Fibroblast of skin of back (primary cell): ENCODE measurements at regions not wholly inside any gene's neighbourhood (a gene's known extent, or its start where the extent isn't known, plus 50 kb on each side); places are given as distances from the start of the nearest gene placed in this dataset.
A peak's percentile ranks its signal among the peaks of the same experiment; 100 is the strongest.

Experiments used
- DNase-seq: peaks from one replicate; pipeline ENCODE4 v3.0.0-alpha.2; 2013

GRCh38 chr10:31709028-31709427 is 219.6 kb downstream of the ARHGAP12 start:
- DNase-seq, result no peak

DNA sequence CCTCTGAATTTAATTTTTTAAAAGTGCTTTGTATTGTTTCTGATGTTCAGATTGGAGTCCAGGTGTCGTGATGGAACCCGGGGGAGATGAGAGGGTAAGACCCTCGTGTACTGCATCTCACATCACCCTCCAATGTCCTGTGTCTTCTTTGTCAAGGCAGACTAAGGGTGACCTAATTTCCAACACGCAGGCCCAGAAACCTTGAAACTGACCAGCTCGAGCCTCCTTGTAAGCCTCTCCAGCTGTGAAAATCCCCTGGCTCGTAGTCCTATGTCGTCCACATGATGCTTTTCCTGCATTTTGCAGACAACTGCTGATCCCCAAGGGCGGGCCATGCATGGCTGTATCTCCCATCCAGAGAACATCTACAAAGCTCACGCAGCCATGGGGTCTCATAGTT is 220.2 kb downstream of the ARHGAP12 start:
- no peak for DNase-seq

DNA sequence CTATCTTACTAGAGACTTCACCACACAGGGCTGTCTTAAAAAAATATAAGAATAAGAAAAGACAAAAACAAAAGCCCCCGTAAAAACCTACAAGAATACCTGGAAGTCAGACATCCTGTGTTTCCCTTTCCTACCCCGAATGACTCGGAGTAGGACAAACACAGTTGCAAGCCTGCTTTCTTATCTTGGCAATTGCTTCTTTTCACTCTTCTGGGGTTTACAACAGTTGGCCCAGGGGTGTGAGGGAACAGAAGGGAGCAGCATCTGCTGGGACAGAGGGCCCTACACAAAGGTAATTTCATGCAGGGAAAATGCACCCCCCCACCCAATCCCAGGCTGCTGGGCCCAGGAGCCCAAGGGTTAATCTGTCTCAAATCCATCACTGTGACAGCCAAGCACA is 220.6 kb downstream of the ARHGAP12 start:
- no peak for DNase-seq

GRCh38 chr10:31707093-31708039 is 221.3 kb downstream of the ARHGAP12 start:
- peak; percentile 86 for DNase-seq

DNA sequence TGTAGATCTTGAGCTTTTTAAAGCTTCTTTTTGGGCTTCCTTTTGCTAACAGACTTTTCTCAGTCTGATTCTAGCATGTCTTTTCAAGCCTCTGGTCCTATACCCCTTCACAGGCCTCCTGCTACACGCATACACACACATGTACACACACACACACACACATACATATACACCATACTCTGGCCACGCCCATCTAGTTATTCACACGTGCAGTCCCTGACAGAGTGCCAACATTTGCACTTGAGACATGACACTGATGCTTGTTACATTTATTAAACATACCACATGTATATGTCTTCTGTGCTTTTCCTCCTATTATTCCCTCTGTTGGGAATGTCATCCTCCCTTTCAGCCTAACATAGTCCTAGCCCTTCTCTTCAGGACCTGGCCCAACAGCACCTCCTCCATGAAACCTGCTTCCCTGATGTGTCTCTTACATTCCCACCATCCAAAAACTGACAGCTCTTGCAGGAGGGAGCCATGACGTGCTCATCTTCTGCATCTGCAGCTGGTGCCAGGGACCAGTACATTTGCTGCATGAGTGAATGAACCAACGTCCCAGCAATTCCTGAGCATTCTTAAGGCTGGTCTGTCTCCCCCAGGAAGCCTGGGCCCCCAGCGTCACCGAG is 222.1 kb downstream of the ARHGAP12 start:
- DNase-seq, result no peak

GRCh38 chr10:31705136-31705535 is 223.5 kb downstream of the ARHGAP12 start:
- DNase-seq, result no peak

GRCh38 chr10:31704195-31704594 is 224.4 kb downstream of the ARHGAP12 start:
- no peak for DNase-seq

- DNase-seq, result no peak
Observed at GRCh38 chr10:31702954-31703353, 225.7 kb downstream of the ARHGAP12 start.

- no peak for DNase-seq
Observed at GRCh38 chr10:31702005-31702404, 226.6 kb downstream of the ARHGAP12 start.

DNA sequence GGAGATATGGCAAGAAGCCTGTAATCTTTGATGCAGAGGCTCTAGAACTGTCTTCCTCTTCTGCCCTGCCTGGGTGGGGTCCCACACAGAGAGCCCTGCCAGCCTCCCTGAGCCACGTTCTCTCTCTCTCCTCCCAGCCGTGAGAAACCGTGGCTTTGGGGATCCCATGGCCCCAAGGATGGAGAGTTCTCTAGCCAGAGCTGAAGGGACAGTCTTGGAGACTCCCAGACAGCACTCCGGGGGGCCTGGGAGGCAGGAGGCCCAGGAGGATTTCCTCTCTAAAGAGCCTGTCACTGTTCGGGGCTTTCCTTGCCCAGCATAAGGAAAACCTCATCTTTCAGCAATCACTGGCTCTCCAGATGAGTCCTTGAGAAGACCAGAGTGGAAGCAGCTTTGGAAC is 227.1 kb downstream of the ARHGAP12 start:
- DNase-seq, result no peak

DNA sequence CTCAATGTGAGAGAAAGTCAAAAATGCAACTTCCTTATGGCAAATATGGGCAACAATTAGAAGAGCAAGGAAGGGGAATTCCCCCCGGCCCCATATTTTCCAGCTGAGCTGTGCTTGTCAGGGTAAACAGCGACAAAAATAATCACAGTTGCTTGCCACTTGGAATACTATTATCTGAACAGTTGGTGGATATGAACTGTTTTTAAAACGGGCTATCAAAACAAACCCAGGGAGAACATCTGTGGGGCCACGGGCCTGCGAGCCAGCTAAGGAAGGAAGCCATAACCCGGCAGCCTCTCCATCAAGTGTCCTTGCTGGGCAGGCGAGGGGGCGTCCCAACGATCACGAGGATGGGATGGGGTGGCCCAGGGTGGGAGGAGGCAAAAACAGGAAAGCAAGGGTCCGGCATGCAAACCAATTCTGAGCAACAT is 228.4 kb downstream of the ARHGAP12 start:
- DNase-seq, result peak; percentile 59

GRCh38 chr10:31698181-31698830 is 230.3 kb downstream of the ARHGAP12 start:
- peak; percentile 56 for DNase-seq

DNA sequence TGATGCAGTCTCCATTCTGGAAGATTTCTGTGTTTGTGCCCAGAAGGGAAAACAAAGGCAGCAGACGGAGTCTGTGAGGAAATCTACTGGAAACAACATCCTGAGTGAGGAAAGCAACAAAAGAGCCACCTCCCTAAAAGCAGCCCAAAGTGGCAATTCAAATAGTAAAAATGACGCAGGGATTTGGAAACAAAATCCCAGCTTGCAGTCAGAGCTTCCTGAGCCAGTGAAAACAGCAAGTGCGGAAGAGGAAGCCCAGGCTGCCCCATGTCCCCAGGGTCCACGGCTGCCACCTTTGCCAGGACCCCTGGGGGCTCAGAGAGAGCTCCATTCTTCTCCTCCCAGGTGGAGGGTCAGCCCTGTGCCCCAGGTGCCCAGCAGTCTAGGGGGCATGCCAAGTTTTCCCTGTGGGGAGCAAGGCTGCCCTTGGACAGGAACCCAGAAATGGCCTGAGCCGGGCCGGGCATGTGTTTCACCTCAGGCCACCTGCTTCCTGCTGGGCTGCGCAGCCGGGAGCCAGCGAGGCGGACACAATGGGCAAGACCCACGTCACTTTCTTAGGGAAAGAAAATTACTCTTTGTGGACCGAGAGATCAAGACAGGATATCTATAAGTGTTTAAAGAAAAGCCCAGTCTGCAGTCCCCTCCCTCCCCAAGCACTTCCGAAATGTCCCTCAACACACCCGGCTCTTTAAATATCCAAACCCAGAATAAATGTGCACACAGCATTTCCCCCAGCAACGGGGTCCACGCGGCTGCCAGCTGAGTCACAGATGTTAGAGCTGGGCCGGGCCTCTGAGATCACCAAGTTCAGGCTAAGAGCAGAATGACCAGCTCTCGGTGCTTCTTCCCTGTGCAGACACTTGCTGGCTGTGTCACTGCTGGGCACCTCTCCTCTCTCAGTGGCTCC is 231.1 kb downstream of the ARHGAP12 start:
- peak; percentile 84 for DNase-seq

GRCh38 chr10:31694929-31695837 is 233.4 kb downstream of the ARHGAP12 start:
- no peak for DNase-seq

DNA sequence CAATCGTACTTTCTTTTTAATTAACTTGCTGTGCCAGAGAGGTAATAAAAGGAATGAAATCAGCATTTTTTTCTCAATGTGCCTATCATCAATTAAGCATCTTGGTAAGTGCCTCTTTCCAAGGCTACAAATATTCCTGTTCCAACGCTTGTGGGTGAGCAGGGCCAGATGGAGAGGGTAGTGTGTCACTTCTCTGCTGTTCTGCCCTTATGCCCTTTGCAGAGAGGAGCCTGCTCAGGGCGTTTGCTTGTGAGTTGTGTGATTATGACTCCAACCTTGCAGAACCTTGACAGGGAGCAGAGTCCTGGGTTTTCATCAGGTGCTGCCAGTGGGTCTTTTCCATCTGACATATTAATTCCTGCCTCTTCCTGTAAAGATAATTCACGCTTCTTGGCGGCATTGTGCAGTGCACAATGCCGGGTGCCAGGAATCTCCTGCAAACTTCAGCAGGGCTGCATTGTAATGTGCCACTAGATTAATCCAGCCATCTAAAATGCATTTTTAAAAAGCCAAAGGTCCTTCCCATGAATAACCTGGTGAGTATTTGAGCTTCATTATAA is 234.4 kb downstream of the ARHGAP12 start:
- DNase-seq, result no peak

GRCh38 chr10:31693491-31693890 is 235.1 kb downstream of the ARHGAP12 start:
- DNase-seq, result no peak

- DNase-seq, result no peak
Observed at GRCh38 chr10:31689233-31689632, 239.4 kb downstream of the ARHGAP12 start.

GRCh38 chr10:31687663-31688482 is 240.8 kb downstream of the ARHGAP12 start:
- no peak for DNase-seq

DNA sequence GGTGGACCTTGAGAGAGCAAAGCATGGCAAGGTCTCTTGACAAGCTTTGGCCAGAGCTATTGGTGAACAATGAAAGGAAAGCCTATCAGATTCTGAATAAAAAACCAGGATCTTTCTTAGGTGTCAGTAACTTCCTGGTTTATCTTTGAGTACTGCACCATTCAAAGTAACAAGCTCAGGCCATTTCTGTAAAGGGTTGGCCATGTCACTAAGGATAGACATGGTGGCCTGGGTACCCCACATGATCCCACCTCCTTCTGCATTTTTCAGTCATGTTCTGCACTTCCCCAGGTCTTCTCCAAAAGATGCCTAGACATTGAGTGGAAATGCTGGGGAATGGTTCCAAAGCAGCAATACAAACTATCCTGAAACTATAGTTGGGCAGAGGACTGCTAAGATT is 242.0 kb downstream of the ARHGAP12 start:
- no peak for DNase-seq

GRCh38 chr10:31683682-31684081 is 244.9 kb downstream of the ARHGAP12 start:
- no peak for DNase-seq
